ENCODE measurements at regions not wholly inside any gene's neighbourhood (a gene's known extent, or its start where the extent isn't known, plus 50 kb on each side); places are given as distances from the start of the nearest gene placed in this dataset.

GRCh38 chr14:51533872-51534553 lies 117.7 kb upstream of the FRMD6 start:
- TF ChIP-seq CTCF (IDR thresholded peaks at IDR 0.05; ENCODE audit: borderline replicate concordance, extremely low read depth, low read length, poor library complexity, severe bottlenecking) (no peak), EZH2 (IDR thresholded peaks at IDR 0.05; ENCODE audit: borderline replicate concordance, low read depth, low read length, severe bottlenecking) (no peak)
